Esophagus (tissue), 2 donors: ENCODE measurements at regions not wholly inside any gene's neighbourhood (a gene's known extent, or its start where the extent isn't known, plus 50 kb on each side); places are given as distances from the start of the nearest gene placed in this dataset.

Experiments
- H3K27ac ChIP-seq, 2 donors: one replicate each; pipeline ENCODE4 v1.5.1; 2013; ENCODE audit warnings: low read depth in 2 of 2, mild to moderate bottlenecking in 2 of 2, inconsistent platforms in 1 of 2, low read length in 1 of 2, moderate library complexity in 1 of 2
- H3K27me3 ChIP-seq, 2 donors: one replicate each; pipeline ENCODE4 v1.6.1; 2013; ENCODE audit warnings: low read length in 2 of 2, control low read depth in 1 of 2, mild to moderate bottlenecking in 1 of 2; ENCODE audit not compliant: insufficient read depth in 2 of 2, control insufficient read depth in 1 of 2
- H3K36me3 ChIP-seq, 2 donors: one replicate each; pipeline ENCODE4 v1.6.1; 2013; ENCODE audit warnings: low read length in 1 of 2; ENCODE audit not compliant: control insufficient read depth in 2 of 2, insufficient read depth in 2 of 2
- H3K4me1 ChIP-seq, 2 donors: one replicate each; pipeline ENCODE4 v1.6.1; 2013; ENCODE audit warnings: low read length in 1 of 2; ENCODE audit not compliant: control insufficient read depth in 2 of 2, insufficient read depth in 2 of 2
- H3K4me3 ChIP-seq, 2 donors: one replicate each; pipeline ENCODE4 v1.5.1; 2013; ENCODE audit warnings: low read length in 2 of 2, mild to moderate bottlenecking in 2 of 2, low read depth in 1 of 2, moderate library complexity in 1 of 2
- H3K9me3 ChIP-seq, 2 donors: one replicate each; pipeline ENCODE4 v1.6.1; 2013; ENCODE audit warnings: mild to moderate bottlenecking in 2 of 2, low read depth in 1 of 2, low read length in 1 of 2, moderate library complexity in 1 of 2; ENCODE audit not compliant: control insufficient read depth in 2 of 2, insufficient read depth in 1 of 2
- WGBS, 2 donors: extraction: QIAGEN DNeasy Blood & Tissue Kit; methylation state at CpG; one replicate each; pipeline ENCODE4 v1.1.7; 2013; 5-methylcytosine and 5-hydroxymethylcytosine counted together
- donor health status: healthy with polysubstance abuse.
- donor health status: Bipolar disorder and iron deficiency.

DNA sequence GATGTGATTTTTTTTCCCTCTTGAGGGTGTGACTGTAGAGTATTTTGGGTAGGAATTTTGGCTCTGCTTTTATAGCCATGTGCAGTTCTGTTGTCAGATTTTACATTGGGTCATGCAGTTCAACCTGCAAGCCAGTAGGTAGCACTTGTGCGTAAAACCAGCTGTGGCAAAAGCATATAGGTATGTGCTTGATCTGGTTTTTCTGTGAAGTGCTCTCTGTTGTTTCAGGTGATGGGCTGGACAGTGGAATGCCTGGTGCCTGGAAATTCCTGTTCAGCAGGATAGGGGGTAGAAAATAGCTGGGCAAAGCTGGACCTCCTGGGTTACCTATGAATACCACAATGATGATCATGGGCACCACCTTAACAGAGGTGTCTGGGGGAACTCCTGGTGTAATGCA is 584.2 kb upstream of the PCDH10 start:
- Histone ChIP-seq H3K27me3 (no peaks in the 10 kb centered on the region), H3K36me3 (no peaks in the 10 kb centered on the region), H3K4me3 (no peak overlapping the region), H3K4me1 (no peaks in the 10 kb centered on the region), H3K9me3 (no peaks in the 10 kb centered on the region), H3K27ac (no peak overlapping the region)
- 80 to 89% methylated on average over 1 of the region's 1 CpG for WGBS, 2 donors

DNA sequence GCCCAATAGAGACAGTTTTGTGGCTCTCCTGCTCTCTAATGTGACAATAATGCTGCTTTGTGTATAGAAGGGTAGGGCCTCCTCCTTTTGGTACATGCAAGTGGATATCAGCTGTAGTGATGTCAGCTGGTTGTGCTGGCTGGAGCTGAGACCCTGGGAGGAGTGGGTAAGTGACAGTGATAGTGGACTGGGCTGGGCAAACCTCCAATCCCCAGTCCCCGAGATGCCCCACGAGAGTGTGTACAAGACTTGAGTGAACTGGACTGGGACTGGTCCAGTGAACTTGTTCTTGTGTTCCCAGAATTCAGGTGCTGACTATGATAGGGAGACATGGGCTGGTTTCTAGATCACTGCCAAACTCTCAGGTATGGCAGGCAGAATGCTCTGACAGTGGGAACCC is 583.6 kb upstream of the PCDH10 start:
- H3K27ac ChIP-seq = no peak overlapping the region
- no peaks in the 10 kb centered on the region for H3K27me3 ChIP-seq
- H3K36me3 ChIP-seq = no peaks in the 10 kb centered on the region
- no peaks in the 10 kb centered on the region for H3K4me1 ChIP-seq
- H3K9me3 ChIP-seq = no peaks in the 10 kb centered on the region
- 87 to 96% methylated on average over 2 of the region's 2 CpGs for WGBS, 2 donors
- no peak overlapping the region for H3K4me3 ChIP-seq

DNA sequence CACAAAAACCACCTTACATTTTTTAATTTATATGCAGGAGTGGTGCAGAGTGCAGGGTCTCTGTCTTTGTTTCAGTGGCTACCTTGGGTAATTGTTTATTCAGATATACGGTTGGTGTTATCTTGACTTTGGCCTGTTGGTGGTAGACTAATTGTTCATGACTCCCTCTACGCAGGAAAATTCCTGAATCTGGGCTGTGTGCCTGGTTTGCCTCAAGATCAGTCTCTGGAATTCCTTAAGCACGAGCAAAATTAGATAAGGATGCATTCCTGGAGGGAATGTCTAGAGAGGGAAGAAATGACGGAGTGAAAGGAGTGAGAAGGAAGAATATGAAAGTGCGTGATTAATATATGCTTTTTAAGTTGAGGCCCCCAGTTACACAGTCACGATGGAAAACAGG is 576.9 kb upstream of the PCDH10 start:
- Histone ChIP-seq H3K9me3 (no peaks in the 10 kb centered on the region), H3K36me3 (no peaks in the 10 kb centered on the region), H3K27me3 (no peaks in the 10 kb centered on the region), H3K4me3 (no peak overlapping the region), H3K4me1 (no peaks in the 10 kb centered on the region), H3K27ac (no peak overlapping the region)
- 43 to 46% methylated on average over 6 of the region's 6 CpGs for WGBS, 2 donors

DNA sequence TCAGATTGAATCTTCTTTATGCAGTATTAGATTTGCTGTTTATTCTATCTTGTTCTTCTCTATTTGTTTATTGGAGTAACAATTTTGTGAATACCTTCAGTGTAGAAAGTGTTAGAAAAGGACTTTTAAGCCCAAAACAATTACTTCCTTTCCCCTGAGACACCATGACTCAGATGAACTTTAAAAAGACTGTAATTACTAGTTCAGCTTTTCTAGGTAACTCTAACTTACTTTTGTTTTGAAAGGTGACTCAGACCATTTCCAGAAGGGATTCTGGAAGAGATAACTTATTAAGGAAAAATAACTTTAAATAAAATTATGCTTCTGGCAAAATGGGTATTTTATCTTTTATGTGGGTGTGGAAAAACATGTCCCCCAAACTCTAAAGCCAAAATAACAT is 561.5 kb upstream of the PCDH10 start:
- H3K27me3 ChIP-seq = no peaks in the 10 kb centered on the region
- no peaks in the 10 kb centered on the region for H3K36me3 ChIP-seq
- no peaks in the 10 kb centered on the region for H3K9me3 ChIP-seq
- H3K4me1 ChIP-seq = no peaks in the 10 kb centered on the region
- no peak overlapping the region for H3K4me3 ChIP-seq
- H3K27ac ChIP-seq = no peak overlapping the region

DNA sequence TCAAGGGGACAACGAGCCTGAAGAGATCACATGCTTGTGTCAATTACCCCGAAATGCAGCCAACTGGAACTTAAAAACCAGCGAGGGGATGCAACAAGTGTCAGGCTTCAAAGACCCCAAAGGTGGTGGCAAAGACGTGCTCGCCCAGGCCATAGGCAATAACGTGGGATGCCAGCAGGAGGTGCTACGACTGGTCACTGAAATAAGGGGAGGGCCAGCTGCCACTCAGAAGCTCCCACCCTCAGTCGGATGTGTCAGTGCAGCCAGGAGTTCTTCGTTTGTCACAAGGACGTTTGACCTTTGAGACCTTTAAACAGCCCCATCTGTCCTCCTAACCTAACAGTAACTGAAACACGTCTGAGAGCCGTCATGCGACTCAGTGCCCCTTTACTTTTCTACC is 556.8 kb upstream of the PCDH10 start:
- Histone ChIP-seq H3K4me1 (no peaks in the 10 kb centered on the region), H3K36me3 (no peaks in the 10 kb centered on the region), H3K27ac (no peak overlapping the region), H3K9me3 (no peaks in the 10 kb centered on the region), H3K27me3 (no peaks in the 10 kb centered on the region), H3K4me3 (no peak overlapping the region)
- 74 to 79% methylated on average over 13 of the region's 13 CpGs for WGBS, 2 donors

DNA sequence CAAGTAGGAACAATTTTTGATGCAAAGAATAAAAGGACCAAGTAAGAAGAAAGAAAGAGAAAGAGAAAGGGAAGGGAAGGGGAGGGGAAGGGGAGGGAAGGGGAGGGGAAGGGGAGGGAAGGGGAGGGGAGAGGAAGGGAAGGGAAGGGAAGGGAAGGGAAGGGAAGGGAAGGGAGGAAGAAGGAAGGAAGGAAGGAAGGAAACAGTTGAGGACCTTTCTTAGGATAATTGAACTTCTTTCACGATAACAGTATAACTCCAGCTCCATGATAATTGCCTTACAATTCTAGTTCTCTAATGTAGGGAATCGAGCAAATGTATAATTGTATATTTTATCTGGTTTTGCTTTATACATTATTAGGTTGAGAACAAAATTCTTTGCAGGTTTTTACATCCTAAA is 556.2 kb upstream of the PCDH10 start:
- no peaks in the 10 kb centered on the region for H3K4me1 ChIP-seq
- no peaks in the 10 kb centered on the region for H3K36me3 ChIP-seq
- 81 to 84% methylated on average over 2 of the region's 2 CpGs for WGBS, 2 donors
- no peaks in the 10 kb centered on the region for H3K27me3 ChIP-seq
- H3K27ac ChIP-seq = no peak overlapping the region
- no peaks in the 10 kb centered on the region for H3K9me3 ChIP-seq
- no peak overlapping the region for H3K4me3 ChIP-seq

DNA sequence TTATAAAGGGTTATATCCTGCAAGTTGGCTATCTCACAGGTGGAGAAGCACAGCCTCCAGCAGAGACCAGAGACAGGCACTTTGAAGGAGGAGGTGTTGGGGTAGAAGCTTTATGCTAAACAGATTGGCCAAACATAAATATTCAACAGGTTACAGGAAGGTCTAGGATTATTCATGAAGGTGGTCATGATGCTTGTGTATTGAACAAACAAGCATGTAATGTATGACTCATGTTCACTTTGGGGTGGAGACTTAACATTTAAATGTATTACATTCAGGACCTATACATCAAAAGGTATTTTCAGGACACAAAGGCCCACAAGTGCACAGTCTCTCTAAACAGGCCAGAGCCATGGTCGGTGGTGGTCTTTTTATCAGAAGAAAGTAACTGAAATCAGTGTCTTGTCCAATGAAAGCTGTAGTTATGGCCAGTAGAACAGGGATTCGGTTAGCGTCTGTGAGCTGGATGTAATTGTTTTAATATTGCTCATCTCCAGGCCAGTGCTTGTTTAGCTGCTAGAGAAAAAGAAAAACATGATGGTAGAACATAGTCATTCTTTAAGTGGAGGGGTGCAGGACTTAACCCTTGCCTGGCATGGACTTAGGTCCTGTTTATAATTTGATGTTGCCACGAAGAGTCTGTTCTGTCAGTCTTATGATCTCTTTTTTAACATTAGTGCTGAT is 555.2 kb upstream of the PCDH10 start:
- Histone ChIP-seq H3K9me3 (no peaks in the 10 kb centered on the region), H3K27ac (no peak overlapping the region), H3K27me3 (no peaks in the 10 kb centered on the region), H3K4me1 (no peaks in the 10 kb centered on the region), H3K4me3 (no peak overlapping the region), H3K36me3 (no peaks in the 10 kb centered on the region)
- WGBS, 2 donors = 58 to 60% methylated on average over 4 of the region's 4 CpGs

DNA sequence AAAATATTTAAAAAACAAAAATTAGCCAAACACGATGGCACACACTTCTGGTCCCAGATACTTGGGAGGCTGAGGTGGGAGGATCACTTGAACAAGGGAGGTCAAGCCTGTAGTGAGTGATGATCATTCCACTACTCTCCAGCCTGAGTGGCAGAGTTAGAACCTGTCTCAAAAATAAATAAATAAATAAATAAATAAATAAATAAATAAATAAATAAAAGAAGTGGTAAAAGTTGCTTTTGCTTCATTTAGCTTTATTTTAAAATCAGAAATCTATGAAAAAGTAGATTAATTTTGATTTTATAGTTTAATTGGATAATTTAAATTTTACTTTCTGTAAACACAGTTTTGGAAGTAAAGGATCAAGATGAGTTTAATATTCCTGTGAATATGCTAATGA is 552.9 kb upstream of the PCDH10 start:
- 87 to 89% methylated on average over 1 of the region's 1 CpG for WGBS, 2 donors
- Histone ChIP-seq H3K27me3 (no peaks in the 10 kb centered on the region), H3K27ac (no peak overlapping the region), H3K9me3 (no peaks in the 10 kb centered on the region), H3K4me1 (no peaks in the 10 kb centered on the region), H3K4me3 (no peak overlapping the region), H3K36me3 (no peaks in the 10 kb centered on the region)

DNA sequence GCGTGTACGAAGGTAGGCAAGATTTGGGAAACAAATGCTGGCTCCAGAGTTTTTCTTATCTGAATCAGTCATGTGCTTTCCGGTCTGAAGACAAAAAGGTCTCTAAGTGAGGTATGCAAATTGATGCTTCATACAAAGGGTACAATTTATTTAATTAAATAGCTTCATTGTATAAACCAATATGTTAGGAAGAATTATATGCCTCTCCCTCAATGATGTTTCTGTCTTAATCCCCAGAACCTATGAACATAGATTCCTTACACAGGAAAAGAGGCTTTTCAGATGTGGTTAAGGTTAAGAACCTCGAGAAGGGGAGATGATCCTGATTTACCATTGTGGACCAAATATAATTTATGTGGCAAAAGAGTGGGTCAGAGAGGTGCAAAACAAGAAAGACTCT is 543.5 kb upstream of the PCDH10 start:
- H3K4me3 ChIP-seq = no peak overlapping the region
- 54 to 66% methylated on average over 4 of the region's 4 CpGs for WGBS, 2 donors
- no peaks in the 10 kb centered on the region for H3K9me3 ChIP-seq
- H3K27me3 ChIP-seq = no peaks in the 10 kb centered on the region
- no peaks in the 10 kb centered on the region for H3K4me1 ChIP-seq
- no peaks in the 10 kb centered on the region for H3K36me3 ChIP-seq
- no peak overlapping the region for H3K27ac ChIP-seq

DNA sequence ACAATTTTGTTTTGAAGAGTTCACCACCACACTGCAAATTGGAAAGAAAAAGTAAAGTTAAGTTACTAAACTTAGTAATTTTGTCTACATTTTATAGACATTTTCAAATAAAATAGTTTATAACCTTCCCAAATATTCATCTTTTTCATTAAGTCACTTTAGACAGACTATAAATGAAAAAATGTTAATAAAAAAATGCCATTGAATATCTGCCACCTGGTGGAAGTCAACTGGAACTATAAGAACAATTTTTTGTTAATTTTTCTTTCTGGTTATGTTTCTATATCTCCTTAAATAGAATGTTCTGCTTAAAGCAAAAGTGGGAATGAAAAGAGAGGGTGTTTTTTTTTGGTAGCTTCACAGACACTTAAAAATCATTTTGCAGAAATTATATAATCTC is 534.4 kb upstream of the PCDH10 start:
- Histone ChIP-seq H3K4me3 (no peak overlapping the region), H3K27me3 (no peaks in the 10 kb centered on the region), H3K36me3 (no peaks in the 10 kb centered on the region), H3K4me1 (no peaks in the 10 kb centered on the region), H3K27ac (no peak overlapping the region), H3K9me3 (no peaks in the 10 kb centered on the region)
